22Rv1 (cell line): ENCODE measurements at regions not wholly inside any gene's neighbourhood (a gene's known extent, or its start where the extent isn't known, plus 50 kb on each side); places are given as distances from the start of the nearest gene placed in this dataset.

Experiments
- ZFX ChIP-seq: fragments of 450-650 bp; IDR thresholded peaks from 2 replicates; pipeline ENCODE4 v1.6.1; 2017; ENCODE audit warnings: antibody characterized with exemption, borderline replicate concordance
- TF ChIP-seq, protein P1 (sequence below): fragments of 450-650 bp; IDR thresholded peaks from 2 replicates; pipeline ENCODE4 v1.5.1; 2017; ENCODE audit warnings: mild to moderate bottlenecking

- TF ChIP-seq, protein P1, sequence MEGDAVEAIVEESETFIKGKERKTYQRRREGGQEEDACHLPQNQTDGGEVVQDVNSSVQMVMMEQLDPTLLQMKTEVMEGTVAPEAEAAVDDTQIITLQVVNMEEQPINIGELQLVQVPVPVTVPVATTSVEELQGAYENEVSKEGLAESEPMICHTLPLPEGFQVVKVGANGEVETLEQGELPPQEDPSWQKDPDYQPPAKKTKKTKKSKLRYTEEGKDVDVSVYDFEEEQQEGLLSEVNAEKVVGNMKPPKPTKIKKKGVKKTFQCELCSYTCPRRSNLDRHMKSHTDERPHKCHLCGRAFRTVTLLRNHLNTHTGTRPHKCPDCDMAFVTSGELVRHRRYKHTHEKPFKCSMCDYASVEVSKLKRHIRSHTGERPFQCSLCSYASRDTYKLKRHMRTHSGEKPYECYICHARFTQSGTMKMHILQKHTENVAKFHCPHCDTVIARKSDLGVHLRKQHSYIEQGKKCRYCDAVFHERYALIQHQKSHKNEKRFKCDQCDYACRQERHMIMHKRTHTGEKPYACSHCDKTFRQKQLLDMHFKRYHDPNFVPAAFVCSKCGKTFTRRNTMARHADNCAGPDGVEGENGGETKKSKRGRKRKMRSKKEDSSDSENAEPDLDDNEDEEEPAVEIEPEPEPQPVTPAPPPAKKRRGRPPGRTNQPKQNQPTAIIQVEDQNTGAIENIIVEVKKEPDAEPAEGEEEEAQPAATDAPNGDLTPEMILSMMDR: no peak
- TF ChIP-seq ZFX: no peak
Measured at GRCh38 chr7:27397503-27397902, 154.9 kb downstream of the EVX1 start.
